Kidney epithelial cell (primary cell): ENCODE measurements at regions not wholly inside any gene's neighbourhood (a gene's known extent, or its start where the extent isn't known, plus 50 kb on each side); places are given as distances from the start of the nearest gene placed in this dataset.

ENCODE experiments used
- DNase-seq: peaks from one replicate; pipeline ENCODE4 v3.0.0-alpha.2; 2010; ENCODE audit warnings: low read depth
- H3K27me3 ChIP-seq: 2 replicates; pipeline ENCODE4 v1.6.0; 2011; ENCODE audit warnings: low read length; ENCODE audit not compliant: control insufficient read depth, insufficient read depth
- H3K36me3 ChIP-seq: 2 replicates; pipeline ENCODE4 v1.5.1; 2011; ENCODE audit warnings: low read length; ENCODE audit not compliant: control insufficient read depth, insufficient read depth
- H3K4me3 ChIP-seq: 2 replicates; pipeline ENCODE4 v1.5.1; 2011; ENCODE audit warnings: low read depth, mild to moderate bottlenecking, control low read depth, low read length
- CTCF ChIP-seq: IDR thresholded peaks from 2 replicates; pipeline ENCODE4 v1.5.1; 2011; ENCODE audit warnings: mild to moderate bottlenecking, moderate library complexity, low read length, control low read depth, inconsistent platforms; ENCODE audit not compliant: insufficient read depth, poor library complexity, severe bottlenecking

GRCh38 chr6:40038626-40039025 is 104.4 kb upstream of the MOCS1 start:
- no peak for DNase-seq
- no peak for TF ChIP-seq CTCF

GRCh38 chr6:40037271-40037670 is 103.0 kb upstream of the MOCS1 start:
- H3K36me3 ChIP-seq, result no peaks in the 10 kb centered on the region
- no peak for TF ChIP-seq CTCF
- DNase-seq, result no peak
- H3K4me3 ChIP-seq, result no peak overlapping the region
- no peaks in the 10 kb centered on the region for H3K27me3 ChIP-seq

More at GRCh38 chr6:40038626-40039025, 104.4 kb upstream of the MOCS1 start:
- no peaks in the 10 kb centered on the region for H3K27me3 ChIP-seq
- H3K4me3 ChIP-seq, result no peak overlapping the region
- H3K36me3 ChIP-seq, result no peaks in the 10 kb centered on the region

- no peak for DNase-seq
- no peak overlapping the region for H3K4me3 ChIP-seq
- H3K36me3 ChIP-seq, result no peaks in the 10 kb centered on the region
- no peak for TF ChIP-seq CTCF
- no peaks in the 10 kb centered on the region for H3K27me3 ChIP-seq
These were observed 101.9 kb upstream of the MOCS1 start for GRCh38 chr6:40036186-40036585.

GRCh38 chr6:40028449-40028848 is 94.2 kb upstream of the MOCS1 start:
- no peak for DNase-seq
- H3K36me3 ChIP-seq, result no peaks in the 10 kb centered on the region
- no peaks in the 10 kb centered on the region for H3K27me3 ChIP-seq
- no peak overlapping the region for H3K4me3 ChIP-seq
- no peak for TF ChIP-seq CTCF

GRCh38 chr6:40022867-40023266 is 88.6 kb upstream of the MOCS1 start:
- no peaks in the 10 kb centered on the region for H3K27me3 ChIP-seq
- no peak overlapping the region for H3K4me3 ChIP-seq
- no peak for TF ChIP-seq CTCF
- no peak for DNase-seq
- no peaks in the 10 kb centered on the region for H3K36me3 ChIP-seq

GRCh38 chr6:40020166-40020565 is 85.9 kb upstream of the MOCS1 start:
- no peaks in the 10 kb centered on the region for H3K36me3 ChIP-seq
- no peaks in the 10 kb centered on the region for H3K27me3 ChIP-seq
- no peak overlapping the region for H3K4me3 ChIP-seq
- no peak for DNase-seq
- no peak for TF ChIP-seq CTCF
